Sigmoid colon (tissue), 4 donors: ENCODE measurements at regions not wholly inside any gene's neighbourhood (a gene's known extent, or its start where the extent isn't known, plus 50 kb on each side); places are given as distances from the start of the nearest gene placed in this dataset.
"Not testable (repeated sequence)": the region's sequence is repeated elsewhere in the genome, so short reads cannot be mapped to it uniquely, and the experiment has no call there.

Experiments used
- EP300 ChIP-seq, 4 donors: sonication (generic); formaldehyde crosslinking; IDR thresholded peaks; one replicate each; pipeline ENCODE4 v1.6.1; 2017; ENCODE audit warnings: antibody characterized with exemption in 4 of 4
- POLR2A ChIP-seq, 2 donors: fragments of 450-650 bp; IDR thresholded peaks; one replicate each; pipeline ENCODE4 v1.6.1; 2016; ENCODE audit warnings: antibody characterized with exemption in 2 of 2, mild to moderate bottlenecking in 2 of 2, moderate library complexity in 2 of 2
- POLR2AphosphoS5 ChIP-seq, 4 donors: sonication (generic); formaldehyde crosslinking; IDR thresholded peaks; one replicate each; pipeline ENCODE4 v1.6.1; 2017; ENCODE audit warnings: antibody characterized with exemption in 4 of 4
- TF ChIP-seq, protein P1 (sequence below), 4 experiments: fragments of 450-650 bp in 3 of 4; fragments of 200-600 bp in 1 of 4; IDR thresholded peaks; one replicate each; pipeline ENCODE4 v1.5.1; 2016 to 2019; ENCODE audit warnings: antibody characterized with exemption in 4 of 4, mild to moderate bottlenecking in 3 of 4, moderate library complexity in 2 of 4

DNA sequence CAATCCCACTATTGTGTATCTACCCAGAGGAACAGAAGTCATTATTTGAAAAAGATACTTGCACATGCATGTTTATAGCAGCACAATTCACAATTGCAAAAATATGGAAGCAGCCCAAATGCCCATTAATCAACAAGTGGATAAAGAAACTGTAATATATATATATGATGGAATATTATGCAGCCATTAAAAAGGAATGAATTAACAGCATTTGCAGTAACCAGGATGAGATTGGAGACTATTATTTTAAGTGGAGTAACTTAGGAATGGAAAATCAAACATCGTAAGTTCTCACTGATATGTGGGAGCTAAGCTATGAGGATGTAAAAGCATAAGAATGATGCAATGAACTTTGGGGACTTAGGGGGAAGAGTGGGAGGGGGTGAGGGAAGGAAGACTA lies 64.7 kb downstream of the RPL22L1 start:
- not testable (repeated sequence) for TF ChIP-seq POLR2A, POLR2AphosphoS5, EP300 (IDR thresholded peaks at IDR 0.05)
- TF ChIP-seq, protein P1, sequence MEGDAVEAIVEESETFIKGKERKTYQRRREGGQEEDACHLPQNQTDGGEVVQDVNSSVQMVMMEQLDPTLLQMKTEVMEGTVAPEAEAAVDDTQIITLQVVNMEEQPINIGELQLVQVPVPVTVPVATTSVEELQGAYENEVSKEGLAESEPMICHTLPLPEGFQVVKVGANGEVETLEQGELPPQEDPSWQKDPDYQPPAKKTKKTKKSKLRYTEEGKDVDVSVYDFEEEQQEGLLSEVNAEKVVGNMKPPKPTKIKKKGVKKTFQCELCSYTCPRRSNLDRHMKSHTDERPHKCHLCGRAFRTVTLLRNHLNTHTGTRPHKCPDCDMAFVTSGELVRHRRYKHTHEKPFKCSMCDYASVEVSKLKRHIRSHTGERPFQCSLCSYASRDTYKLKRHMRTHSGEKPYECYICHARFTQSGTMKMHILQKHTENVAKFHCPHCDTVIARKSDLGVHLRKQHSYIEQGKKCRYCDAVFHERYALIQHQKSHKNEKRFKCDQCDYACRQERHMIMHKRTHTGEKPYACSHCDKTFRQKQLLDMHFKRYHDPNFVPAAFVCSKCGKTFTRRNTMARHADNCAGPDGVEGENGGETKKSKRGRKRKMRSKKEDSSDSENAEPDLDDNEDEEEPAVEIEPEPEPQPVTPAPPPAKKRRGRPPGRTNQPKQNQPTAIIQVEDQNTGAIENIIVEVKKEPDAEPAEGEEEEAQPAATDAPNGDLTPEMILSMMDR (IDR thresholded peaks at IDR 0.05) = not testable (repeated sequence)
